Neural progenitor cell (in vitro differentiated cells): ENCODE measurements at regions not wholly inside any gene's neighbourhood (a gene's known extent, or its start where the extent isn't known, plus 50 kb on each side); places are given as distances from the start of the nearest gene placed in this dataset.

Experiments
- CTCF ChIP-seq: fragments of 200-600 bp; sonication (generic); IDR thresholded peaks from 2 replicates; pipeline ENCODE4 v1.5.1; 2017; ENCODE audit warnings: antibody characterized with exemption, mild to moderate bottlenecking
- EZH2 ChIP-seq: fragments of 200-600 bp; sonication (generic); IDR thresholded peaks from 2 replicates; pipeline ENCODE4 v1.6.1; 2017; ENCODE audit warnings: antibody characterized with exemption, mild to moderate bottlenecking, moderate library complexity

GRCh38 chr4:129403848-129404247 lies 307.9 kb downstream of the C4orf33 start:
- TF ChIP-seq CTCF (no peak), EZH2 (no peak)
